ENCODE measurements at regions not wholly inside any gene's neighbourhood (a gene's known extent, or its start where the extent isn't known, plus 50 kb on each side); places are given as distances from the start of the nearest gene placed in this dataset.

DNA sequence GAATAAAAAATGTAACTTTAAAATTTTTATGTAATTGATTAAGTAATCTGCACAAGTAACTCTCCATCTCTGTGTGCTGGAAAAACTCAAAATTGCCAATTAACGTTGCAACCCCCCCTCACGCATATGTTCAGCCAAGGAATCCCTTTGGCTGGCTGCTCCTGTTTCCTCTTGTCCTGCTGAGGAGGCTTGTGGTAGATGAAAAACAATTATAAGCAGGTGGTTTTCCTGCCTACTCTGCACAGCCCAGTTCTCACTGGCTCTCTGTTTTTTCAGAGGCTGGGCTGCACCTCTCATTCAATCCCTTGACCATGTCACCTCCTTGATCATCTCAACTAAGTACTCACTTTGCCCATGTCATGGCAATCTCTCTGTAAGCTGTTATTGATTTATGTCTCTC lies 1068.4 kb downstream of the ARAP2 start:
- no peak for TF ChIP-seq EP300 (IDR thresholded peaks at IDR 0.05; ENCODE audit: borderline replicate concordance)
- TF ChIP-seq CREB1 (IDR thresholded peaks at IDR 0.05; ENCODE audit: low read depth), result no peak
- no peak for TF ChIP-seq EGR1 (IDR thresholded peaks at IDR 0.05)
- TF ChIP-seq TAF1 (IDR thresholded peaks at IDR 0.05; ENCODE audit: low read depth), result no peak
- TF ChIP-seq, protein P1, sequence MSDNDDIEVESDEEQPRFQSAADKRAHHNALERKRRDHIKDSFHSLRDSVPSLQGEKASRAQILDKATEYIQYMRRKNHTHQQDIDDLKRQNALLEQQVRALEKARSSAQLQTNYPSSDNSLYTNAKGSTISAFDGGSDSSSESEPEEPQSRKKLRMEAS (IDR thresholded peaks at IDR 0.05), result no peak
- TF ChIP-seq FOXM1 (IDR thresholded peaks at IDR 0.05; ENCODE audit: borderline replicate concordance, low read depth), result no peak
- no peak for TF ChIP-seq TEAD4 (IDR thresholded peaks at IDR 0.05)
- no peak for TF ChIP-seq CEBPB (IDR thresholded peaks at IDR 0.05)
- TF ChIP-seq RAD21 (IDR thresholded peaks at IDR 0.05; ENCODE audit: low read depth), result no peak
- TF ChIP-seq, protein P2, sequence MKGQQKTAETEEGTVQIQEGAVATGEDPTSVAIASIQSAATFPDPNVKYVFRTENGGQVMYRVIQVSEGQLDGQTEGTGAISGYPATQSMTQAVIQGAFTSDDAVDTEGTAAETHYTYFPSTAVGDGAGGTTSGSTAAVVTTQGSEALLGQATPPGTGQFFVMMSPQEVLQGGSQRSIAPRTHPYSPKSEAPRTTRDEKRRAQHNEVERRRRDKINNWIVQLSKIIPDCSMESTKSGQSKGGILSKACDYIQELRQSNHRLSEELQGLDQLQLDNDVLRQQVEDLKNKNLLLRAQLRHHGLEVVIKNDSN (IDR thresholded peaks at IDR 0.05), result no peak
- TF ChIP-seq YY1 (IDR thresholded peaks at IDR 0.05; ENCODE audit: low read depth), result no peak
- TF ChIP-seq, protein P3, sequence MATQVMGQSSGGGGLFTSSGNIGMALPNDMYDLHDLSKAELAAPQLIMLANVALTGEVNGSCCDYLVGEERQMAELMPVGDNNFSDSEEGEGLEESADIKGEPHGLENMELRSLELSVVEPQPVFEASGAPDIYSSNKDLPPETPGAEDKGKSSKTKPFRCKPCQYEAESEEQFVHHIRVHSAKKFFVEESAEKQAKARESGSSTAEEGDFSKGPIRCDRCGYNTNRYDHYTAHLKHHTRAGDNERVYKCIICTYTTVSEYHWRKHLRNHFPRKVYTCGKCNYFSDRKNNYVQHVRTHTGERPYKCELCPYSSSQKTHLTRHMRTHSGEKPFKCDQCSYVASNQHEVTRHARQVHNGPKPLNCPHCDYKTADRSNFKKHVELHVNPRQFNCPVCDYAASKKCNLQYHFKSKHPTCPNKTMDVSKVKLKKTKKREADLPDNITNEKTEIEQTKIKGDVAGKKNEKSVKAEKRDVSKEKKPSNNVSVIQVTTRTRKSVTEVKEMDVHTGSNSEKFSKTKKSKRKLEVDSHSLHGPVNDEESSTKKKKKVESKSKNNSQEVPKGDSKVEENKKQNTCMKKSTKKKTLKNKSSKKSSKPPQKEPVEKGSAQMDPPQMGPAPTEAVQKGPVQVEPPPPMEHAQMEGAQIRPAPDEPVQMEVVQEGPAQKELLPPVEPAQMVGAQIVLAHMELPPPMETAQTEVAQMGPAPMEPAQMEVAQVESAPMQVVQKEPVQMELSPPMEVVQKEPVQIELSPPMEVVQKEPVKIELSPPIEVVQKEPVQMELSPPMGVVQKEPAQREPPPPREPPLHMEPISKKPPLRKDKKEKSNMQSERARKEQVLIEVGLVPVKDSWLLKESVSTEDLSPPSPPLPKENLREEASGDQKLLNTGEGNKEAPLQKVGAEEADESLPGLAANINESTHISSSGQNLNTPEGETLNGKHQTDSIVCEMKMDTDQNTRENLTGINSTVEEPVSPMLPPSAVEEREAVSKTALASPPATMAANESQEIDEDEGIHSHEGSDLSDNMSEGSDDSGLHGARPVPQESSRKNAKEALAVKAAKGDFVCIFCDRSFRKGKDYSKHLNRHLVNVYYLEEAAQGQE (IDR thresholded peaks at IDR 0.05; ENCODE audit: low read depth), result no peak
